GM23248 (cell line): ENCODE measurements at regions not wholly inside any gene's neighbourhood (a gene's known extent, or its start where the extent isn't known, plus 50 kb on each side); places are given as distances from the start of the nearest gene placed in this dataset.

Experiments used
- DNase-seq: peaks from one replicate; pipeline ENCODE4 v3.0.0-alpha.2; 2015
- H2AFZ ChIP-seq: fragments of 200-600 bp; sonication (generic); 2 replicates; pipeline ENCODE4 v1.6.1; 2016; ENCODE audit warnings: antibody characterized with exemption
- H3F3A ChIP-seq: fragments of 200-600 bp; sonication (generic); 2 replicates; pipeline ENCODE4 v1.6.1; 2016; ENCODE audit warnings: mild to moderate bottlenecking, antibody characterized with exemption, mixed run types; ENCODE audit not compliant: insufficient read depth
- H3K27ac ChIP-seq: fragments of 200-600 bp; sonication (generic); 2 replicates; pipeline ENCODE4 v1.5.1; 2016; ENCODE audit warnings: mild to moderate bottlenecking
- H3K27me3 ChIP-seq: fragments of 200-600 bp; sonication (generic); replicated peaks from 2 replicates; pipeline ENCODE4 v1.6.1; 2016; ENCODE audit warnings: mild to moderate bottlenecking; ENCODE audit not compliant: insufficient read depth
- H3K36me3 ChIP-seq: fragments of 200-600 bp; sonication (generic); 2 replicates; pipeline ENCODE4 v1.6.1; 2016; ENCODE audit warnings: low read depth, mild to moderate bottlenecking
- H3K4me1 ChIP-seq: fragments of 200-600 bp; sonication (generic); 2 replicates; pipeline ENCODE4 v1.6.1; 2016; ENCODE audit warnings: mild to moderate bottlenecking; ENCODE audit not compliant: insufficient read depth
- H3K4me2 ChIP-seq: fragments of 200-600 bp; sonication (generic); one replicate; pipeline ENCODE4 v1.6.1; 2016; ENCODE audit warnings: mild to moderate bottlenecking; ENCODE audit not compliant: unreplicated experiment
- H3K4me3 ChIP-seq: fragments of 200-600 bp; sonication (generic); 2 replicates; pipeline ENCODE4 v1.5.1; 2016; ENCODE audit warnings: mild to moderate bottlenecking
- H3K79me2 ChIP-seq: fragments of 200-600 bp; sonication (generic); 2 replicates; pipeline ENCODE4 v1.6.1; 2016; ENCODE audit warnings: mild to moderate bottlenecking; ENCODE audit not compliant: insufficient read depth
- H3K9ac ChIP-seq: fragments of 200-600 bp; sonication (generic); 2 replicates; pipeline ENCODE4 v1.6.1; 2016; ENCODE audit warnings: mild to moderate bottlenecking
- H3K9me2 ChIP-seq: fragments of 200-600 bp; sonication (generic); 2 replicates; pipeline ENCODE4 v1.6.1; 2016; ENCODE audit warnings: mixed run types, mild to moderate bottlenecking, moderate library complexity; ENCODE audit not compliant: insufficient read depth
- H3K9me3 ChIP-seq: fragments of 200-600 bp; sonication (generic); one replicate; pipeline ENCODE4 v1.6.1; 2017; ENCODE audit warnings: low read depth
- H4K20me1 ChIP-seq: fragments of 200-600 bp; sonication (generic); 2 replicates; pipeline ENCODE4 v1.6.0; 2016; ENCODE audit not compliant: insufficient read depth
- EZH2 ChIP-seq: fragments of 200-600 bp; sonication (generic); IDR thresholded peaks from 2 replicates; pipeline ENCODE4 v1.6.1; 2018; ENCODE audit warnings: antibody characterized with exemption, mild to moderate bottlenecking; ENCODE audit not compliant: insufficient read depth, poor library complexity, severe bottlenecking
- EZH2phosphoT487 ChIP-seq: fragments of 200-600 bp; sonication (generic); IDR thresholded peaks from 2 replicates; pipeline ENCODE4 v1.6.1; 2018; ENCODE audit warnings: antibody characterized with exemption, moderate library complexity, mild to moderate bottlenecking, low read depth; ENCODE audit not compliant: insufficient read depth
- WGBS, 2 experiments: methylation state at CpG; one replicate each; pipeline ENCODE4 v1.1.6; 2015 to 2017; ENCODE audit warnings: low lambda C conversion rate in 2 of 2, low coverage in 1 of 2; ENCODE audit errors: missing lambda C conversion rate in 2 of 2; 5-methylcytosine and 5-hydroxymethylcytosine counted together
- in situ Hi-C: fragments of 300-500 bp; cut with MboI; formaldehyde crosslinking; loops from 2 replicates; pipeline ENCODE4 v1.15.0; 2020

GRCh38 chr10:83252596-83252995, 886.7 kb upstream of the GHITM start:
- no peak overlapping the region for H3K27ac ChIP-seq
- DNase-seq: no peak
- H3K27me3 ChIP-seq: no peaks in the 10 kb centered on the region
- no peaks in the 10 kb centered on the region for H3K79me2 ChIP-seq
- in situ Hi-C loops: no loop called here
- H3K4me3 ChIP-seq: no peak overlapping the region
- no peaks in the 10 kb centered on the region for H3K4me1 ChIP-seq
- no peaks in the 10 kb centered on the region for H4K20me1 ChIP-seq
- no peaks in the 10 kb centered on the region for H3K9me2 ChIP-seq
- H3K9ac ChIP-seq: no peak overlapping the region
- TF ChIP-seq EZH2 (no peak), EZH2phosphoT487 (no peak)
- no peaks in the 10 kb centered on the region for H3F3A ChIP-seq
- no peak overlapping the region for H3K4me2 ChIP-seq
- no peak overlapping the region for H2AFZ ChIP-seq
- H3K9me3 ChIP-seq: no peaks in the 10 kb centered on the region
- H3K36me3 ChIP-seq: no peaks in the 10 kb centered on the region

- no peaks in the 10 kb centered on the region for H3K79me2 ChIP-seq
- H3K9me2 ChIP-seq: no peaks in the 10 kb centered on the region
- no peak overlapping the region for H3K9ac ChIP-seq
- H3F3A ChIP-seq: no peaks in the 10 kb centered on the region
- no peaks in the 10 kb centered on the region for H3K27me3 ChIP-seq
- H3K4me3 ChIP-seq: no peak overlapping the region
- no peak overlapping the region for H3K27ac ChIP-seq
- H4K20me1 ChIP-seq: no peaks in the 10 kb centered on the region
- H3K4me1 ChIP-seq: no peaks in the 10 kb centered on the region
- TF ChIP-seq EZH2: no peak
- TF ChIP-seq EZH2phosphoT487: no peak
- 8 to 21% methylated on average over 1 of the region's 1 CpG for WGBS, 2 experiments
- in situ Hi-C loops: no loop called here
- DNase-seq: no peak
- H2AFZ ChIP-seq: no peak overlapping the region
- no peaks in the 10 kb centered on the region for H3K36me3 ChIP-seq
- no peak overlapping the region for H3K4me2 ChIP-seq
- H3K9me3 ChIP-seq: no peaks in the 10 kb centered on the region
Observed at GRCh38 chr10:83253011-83253671, 886.2 kb upstream of the GHITM start.

- Histone ChIP-seq H3F3A (no peaks in the 10 kb centered on the region), H3K9me3 (no peaks in the 10 kb centered on the region), H4K20me1 (no peaks in the 10 kb centered on the region), H3K4me3 (no peak overlapping the region), H3K4me2 (no peak overlapping the region), H3K9me2 (no peaks in the 10 kb centered on the region), H3K9ac (no peak overlapping the region), H3K27ac (no peak overlapping the region), H3K36me3 (no peaks in the 10 kb centered on the region), H3K79me2 (no peaks in the 10 kb centered on the region), H2AFZ (no peak overlapping the region), H3K4me1 (no peaks in the 10 kb centered on the region), H3K27me3 (no peaks in the 10 kb centered on the region)
- WGBS, 2 experiments: 0% methylated on average over 1 of the region's 1 CpG; no CpG with 5 or more reads in 1 of the 2 experiments
- in situ Hi-C loops: no loop called here
- DNase-seq: no peak
- TF ChIP-seq EZH2phosphoT487 (no peak), EZH2 (no peak)
Observed at GRCh38 chr10:83254698-83255097, 884.6 kb upstream of the GHITM start.

- no peak for TF ChIP-seq EZH2
- no peak for TF ChIP-seq EZH2phosphoT487
- Histone ChIP-seq H3K9me3 (no peaks in the 10 kb centered on the region), H3K27ac (no peak overlapping the region), H4K20me1 (no peaks in the 10 kb centered on the region), H3K4me3 (no peak overlapping the region), H3K9ac (no peak overlapping the region), H3K9me2 (no peaks in the 10 kb centered on the region), H3K27me3 (no peaks in the 10 kb centered on the region), H2AFZ (no peak overlapping the region), H3K4me1 (no peaks in the 10 kb centered on the region), H3F3A (no peaks in the 10 kb centered on the region), H3K4me2 (no peak overlapping the region), H3K36me3 (no peaks in the 10 kb centered on the region), H3K79me2 (no peaks in the 10 kb centered on the region)
- in situ Hi-C loops: no loop called here
- DNase-seq: no peak
- 0 to 12% methylated on average over 1 of the region's 1 CpG for WGBS, 2 experiments
Observed at GRCh38 chr10:83262434-83262833, 876.9 kb upstream of the GHITM start.
